ENCODE measurements at regions not wholly inside any gene's neighbourhood (a gene's known extent, or its start where the extent isn't known, plus 50 kb on each side); places are given as distances from the start of the nearest gene placed in this dataset.

DNA sequence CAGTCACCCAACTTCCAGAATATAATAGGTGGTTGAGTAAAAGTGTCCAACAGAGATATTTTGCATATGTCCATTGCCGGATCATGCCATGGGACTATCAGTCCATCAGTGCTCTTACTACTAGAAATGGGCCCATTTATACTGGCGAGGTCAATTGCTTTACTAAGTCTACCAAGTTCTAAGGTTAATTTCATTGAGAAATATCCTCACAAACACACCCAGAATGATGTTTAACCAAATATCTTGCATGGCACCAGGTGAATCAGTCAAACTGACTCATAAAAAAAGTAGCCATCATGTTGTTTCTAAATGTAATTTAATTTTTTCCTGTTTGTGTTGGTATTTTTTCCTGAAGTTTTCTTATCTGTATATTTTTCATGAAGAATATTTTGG, 1217.0 kb downstream of the RAPGEF2 start:
- Histone ChIP-seq H3K27me3 (replicated peaks in 1 of 4; ENCODE audit: control insufficient read depth in 3 of 4, extremely low read depth in 1 of 4, insufficient read depth in 3 of 4, low read length in 3 of 4) (no peaks in the 10 kb centered on the region), H3K23ac (ENCODE audit: insufficient read length) (no peak overlapping the region), H3K36me3 (ENCODE audit: control insufficient read depth in 2 of 4, insufficient read depth in 4 of 4, low read length in 3 of 4) (no peaks in the 10 kb centered on the region), H2AFZ (ENCODE audit: low read length) (no peak overlapping the region), H3K79me2 (ENCODE audit: control insufficient read depth in 1 of 2, insufficient read depth in 2 of 2, low read length in 2 of 2) (no peaks in the 10 kb centered on the region), H3K14ac (ENCODE audit: insufficient read length) (no peak overlapping the region), H3K4me3 (ENCODE audit: extremely low read depth in 1 of 4, insufficient read depth in 2 of 4, low read depth in 3 of 4, low read length in 4 of 4) (no peak overlapping the region), H3K27ac (ENCODE audit: low read depth, low read length) (no peak overlapping the region), H3K9me3 (ENCODE audit: insufficient read depth in 2 of 2, low read depth in 1 of 2, low read length in 1 of 2) (no peaks in the 10 kb centered on the region), H3K56ac (replicated peaks; ENCODE audit: insufficient read length, low read depth, low read length) (no peak overlapping the region), H4K91ac (replicated peaks; ENCODE audit: insufficient read length, low read length) (no peak overlapping the region), H3K23me2 (ENCODE audit: low read depth, low read length) (no peaks in the 10 kb centered on the region), H2BK15ac (ENCODE audit: low read length) (no peak overlapping the region), H2BK20ac (ENCODE audit: low read length) (no peak overlapping the region), H4K5ac (ENCODE audit: insufficient read length, low read depth, low read length) (no peak overlapping the region), H2BK120ac (replicated peaks; ENCODE audit: low read depth, low read length) (no peak overlapping the region), H3K4ac (replicated peaks; ENCODE audit: insufficient read length, low read depth, low read length) (no peak overlapping the region), H4K20me1 (replicated peaks in 1 of 2; ENCODE audit: control insufficient read depth in 1 of 2, insufficient read depth in 2 of 2, low read length in 2 of 2) (no peaks in the 10 kb centered on the region), H4K8ac (ENCODE audit: extremely low read depth, insufficient read depth, low read length) (no peak overlapping the region), H3K18ac (ENCODE audit: extremely low read depth, low read length) (no peak overlapping the region), H3K4me2 (ENCODE audit: insufficient read depth in 1 of 2, low read depth in 2 of 2, low read length in 2 of 2) (no peak overlapping the region), H2BK5ac (ENCODE audit: low read depth, low read length) (no peak overlapping the region), H2BK12ac (ENCODE audit: low read depth, low read length) (no peak overlapping the region), H3K9ac (replicated peaks in 1 of 4; ENCODE audit: extremely low read depth in 1 of 4, low read depth in 3 of 4, low read length in 3 of 4) (no peak overlapping the region), H2AK5ac (ENCODE audit: low read depth, low read length) (no peak overlapping the region), H3K79me1 (ENCODE audit: low read depth, low read length) (no peaks in the 10 kb centered on the region), H3K4me1 (replicated peaks in 1 of 4; ENCODE audit: control insufficient read depth in 3 of 4, insufficient read depth in 4 of 4, low read length in 3 of 4) (no peaks in the 10 kb centered on the region)
- POLR2A ChIA-PET (ENCODE audit: partially characterized antibody) = no interaction called here
- CTCF ChIA-PET (ENCODE audit: partially characterized antibody) = no interaction called here
- TF ChIP-seq TAF7 (optimal IDR thresholded peaks at IDR 0.05; ENCODE audit: borderline replicate concordance, low read depth, low read length) = no peak
- TF ChIP-seq JUND (IDR thresholded peaks at IDR 0.05; ENCODE audit: low read length) = no peak
- TF ChIP-seq, protein P1, sequence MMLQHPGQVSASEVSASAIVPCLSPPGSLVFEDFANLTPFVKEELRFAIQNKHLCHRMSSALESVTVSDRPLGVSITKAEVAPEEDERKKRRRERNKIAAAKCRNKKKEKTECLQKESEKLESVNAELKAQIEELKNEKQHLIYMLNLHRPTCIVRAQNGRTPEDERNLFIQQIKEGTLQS (IDR thresholded peaks at IDR 0.05; ENCODE audit: insufficient read depth, low read depth, low read length) = no peak
- no peak for TF ChIP-seq KDM1A (IDR thresholded peaks at IDR 0.05; ENCODE audit: borderline replicate concordance, low read length)
- no peak for TF ChIP-seq POLR2AphosphoS5 (IDR thresholded peaks at IDR 0.05; ENCODE audit: low read depth, low read length)
- TF ChIP-seq KDM5A (IDR thresholded peaks at IDR 0.05; ENCODE audit: low read length) = no peak
- TF ChIP-seq POLR2A (IDR thresholded peaks at IDR 0.05; ENCODE audit: control extremely low read depth in 1 of 2, low read depth in 2 of 2, low read length in 2 of 2) = no peak
- TF ChIP-seq CBX8 (IDR thresholded peaks at IDR 0.05; ENCODE audit: borderline replicate concordance, low read depth, low read length) = no peak
- TF ChIP-seq YY1 (IDR thresholded peaks at IDR 0.05; ENCODE audit: low read depth, low read length) = no peak
- TF ChIP-seq EGR1 (IDR thresholded peaks at IDR 0.05; ENCODE audit: borderline replicate concordance, low read depth, low read length) = no peak
- no peak for TF ChIP-seq RNF2 (IDR thresholded peaks at IDR 0.05; ENCODE audit: borderline replicate concordance, low read depth, low read length, missing control alignments, poor library complexity, severe bottlenecking)
- no peak for TF ChIP-seq ASH2L (IDR thresholded peaks at IDR 0.05; ENCODE audit: low read length)
- TF ChIP-seq RXRA (IDR thresholded peaks at IDR 0.05; ENCODE audit: insufficient read depth, low read depth, low read length) = no peak
- no peak for FAIRE-seq
- no peak for DNase-seq (ENCODE audit: low read depth in 1 of 2, low spot score in 2 of 2)
- WGBS, 2 experiments (ENCODE audit: extremely low coverage in 1 of 2, insufficient coverage in 1 of 2, insufficient read length in 1 of 2, insufficient replicate concordance in 2 of 2, low coverage in 1 of 2, low lambda C conversion rate in 2 of 2, missing lambda C conversion rate in 1 of 2) = 89% methylated on average over 2 of the region's 2 CpGs; no CpG with 5 or more reads in 1 of the 2 experiments

Measured in H1 (cell line).